ENCODE measurements at regions not wholly inside any gene's neighbourhood (a gene's known extent, or its start where the extent isn't known, plus 50 kb on each side); places are given as distances from the start of the nearest gene placed in this dataset.

GRCh38 chr10:42491801-42492200 lies 146.6 kb downstream of the ZNF33B start:
- intact Hi-C loops (cut with micrococcal nuclease): no loop called here
- Histone ChIP-seq H3K27ac (ENCODE audit: extremely low read depth, low read depth, low read length) (no peak overlapping the region), H3K4me2 (ENCODE audit: insufficient read depth, low read length) (no peak overlapping the region), H3K79me2 (ENCODE audit: control insufficient read depth, insufficient read depth, low read length) (no peaks in the 10 kb centered on the region), H3K9me1 (ENCODE audit: control insufficient read depth, insufficient read depth, low read length) (no peaks in the 10 kb centered on the region), H3K4me1 (replicated peaks in 1 of 2; ENCODE audit: control insufficient read depth in 2 of 2, insufficient read depth in 2 of 2, low read length in 2 of 2) (no peaks in the 10 kb centered on the region), H3K9me3 (replicated peaks; ENCODE audit: control insufficient read depth, insufficient read depth, low read depth, low read length) (no peaks in the 10 kb centered on the region), H2AFZ (ENCODE audit: low read depth, low read length) (no peak overlapping the region), H3K36me3 (ENCODE audit: control insufficient read depth, insufficient read depth, low read length) (no peaks in the 10 kb centered on the region), H3K9ac (ENCODE audit: insufficient read depth in 1 of 2, low read depth in 2 of 2, low read length in 2 of 2) (no peak overlapping the region), H4K20me1 (replicated peaks; ENCODE audit: control insufficient read depth, insufficient read depth, low read length) (no peaks in the 10 kb centered on the region), H3K4me3 (no peak overlapping the region), H3K27me3 (ENCODE audit: control insufficient read depth in 2 of 2, insufficient read depth in 2 of 2, low read length in 2 of 2) (no peaks in the 10 kb centered on the region)
- no peak for FAIRE-seq
- ChIA-PET POLR2A (interaction anchor here (0.6 kb wide), 1 partner anchor 128 kb away, joined by 3 read pairs; no protein-coding TSS in a partner anchor), CTCF (ENCODE audit: low intra/inter-chr PET ratio) (no interaction called here)
- ATAC-seq: no peak
- TF ChIP-seq ARID4B (CRISPR knock-in tag; IDR thresholded peaks at IDR 0.05) (no peak), ZC3H11A (IDR thresholded peaks at IDR 0.05; ENCODE audit: low read depth, low read length) (no peak), TCF15 (CRISPR knock-in tag; IDR thresholded peaks at IDR 0.05) (no peak), NFATC3 (IDR thresholded peaks at IDR 0.05) (no peak), MAX (CRISPR knock-in tag; IDR thresholded peaks at IDR 0.05) (no peak)
- no TSS peak for BruUV-seq (replicated peaks)
- in situ Hi-C loops (cut with MboI): no loop called here
- DNase-seq (ENCODE audit: extremely low read depth in 1 of 4, low spot score in 3 of 4): no peak
- WGBS (ENCODE audit: insufficient coverage, low coverage, missing lambda C conversion rate): 0% methylated on average over 3 of the region's 3 CpGs

All from K562 (cell line).